Spleen (tissue), 11 donors: ENCODE measurements at regions not wholly inside any gene's neighbourhood (a gene's known extent, or its start where the extent isn't known, plus 50 kb on each side); places are given as distances from the start of the nearest gene placed in this dataset.

Experiments used
- DNase-seq: peaks from one replicate; pipeline ENCODE4 v3.0.0-alpha.2; 2020
- H3K27ac ChIP-seq, 8 donors: fragments of 200-600 bp; sonication (generic) in 7 of 8; 1 replicate in 4 of 8; 2 replicates in 4 of 8; pipeline versions ENCODE4 v1.5.0 to v1.8.0; 2016 to 2021; ENCODE audit warnings: inconsistent platforms in 4 of 8, mild to moderate bottlenecking in 4 of 8, moderate library complexity in 1 of 8
- H3K27me3 ChIP-seq, 7 donors: fragments of 200-600 bp; sonication (generic) in 6 of 7; replicated peaks in 1 of 7; 1 replicate in 4 of 7; 2 replicates in 3 of 7; pipeline versions ENCODE4 v1.5.0 to v1.8.0; 2016 to 2021; ENCODE audit warnings: inconsistent platforms in 3 of 7, mild to moderate bottlenecking in 1 of 7
- H3K36me3 ChIP-seq, 6 donors: fragments of 200-600 bp; sonication (generic) in 5 of 6; 1 replicate in 4 of 6; 2 replicates in 2 of 6; pipeline versions ENCODE4 v1.5.0 to v1.8.0; 2016 to 2021; ENCODE audit warnings: inconsistent platforms in 2 of 6
- H3K4me1 ChIP-seq, 6 donors: fragments of 200-600 bp; sonication (generic) in 5 of 6; 1 replicate in 3 of 6; 2 replicates in 3 of 6; pipeline versions ENCODE4 v1.5.0 to v1.8.0; 2016 to 2021; ENCODE audit warnings: inconsistent platforms in 3 of 6
- H3K4me3 ChIP-seq, 8 donors: fragments of 200-600 bp; sonication (generic) in 7 of 8; 1 replicate in 4 of 8; 2 replicates in 4 of 8; pipeline versions ENCODE4 v1.5.0 to v1.8.0; 2016 to 2021; ENCODE audit warnings: inconsistent platforms in 4 of 8, mild to moderate bottlenecking in 4 of 8, moderate library complexity in 2 of 8
- H3K9me3 ChIP-seq, 8 donors: fragments of 200-600 bp; sonication (generic) in 7 of 8; 1 replicate in 4 of 8; 2 replicates in 4 of 8; pipeline versions ENCODE4 v1.5.0 to v1.8.0; 2016 to 2021; ENCODE audit warnings: inconsistent platforms in 4 of 8
- POLR2A ChIP-seq, 3 donors: fragments of 450-650 bp; IDR thresholded peaks; one replicate each; pipeline ENCODE4 v1.5.1; 2017; ENCODE audit warnings: antibody characterized with exemption in 3 of 3, mild to moderate bottlenecking in 1 of 3
- POLR2AphosphoS5 ChIP-seq, 3 donors: sonication (generic); formaldehyde crosslinking; IDR thresholded peaks; one replicate each; pipeline ENCODE4 v1.5.1; 2017; ENCODE audit warnings: antibody characterized with exemption in 3 of 3
- WGBS, 5 donors: extraction: QIAGEN DNeasy Blood & Tissue Kit in 3 of 5; methylation state at CpG; one replicate each; pipeline versions ENCODE4 v1.1.5 to v1.1.7; 2013 to 2018; 5-methylcytosine and 5-hydroxymethylcytosine counted together
- intact Hi-C: fragments of 100-400 bp; cut with DNase I; formaldehyde crosslinking; loops from one replicate; pipeline ENCODE4 v1.15.0; 2023; ENCODE audit warnings: low total_unique reads
- TF ChIP-seq, protein P1 (sequence below), 11 experiments: fragments of 200-600 bp in 7 of 11; fragments of 450-650 bp in 4 of 11; sonication (generic) in 4 of 11; IDR thresholded peaks in 8 of 11; conservative IDR thresholded peaks in 3 of 11; 1 replicate in 7 of 11; 2 replicates in 4 of 11; pipeline versions ENCODE4 v1.4.0 to v1.8.0; 2016 to 2021; ENCODE audit warnings: antibody characterized with exemption in 11 of 11, inconsistent platforms in 4 of 11, mild to moderate bottlenecking in 1 of 11
- donor health status: healthy with polysubstance abuse.
- donor health status: DM: no; HTN: no; CAD: no; lungs with moderate emphysema.
- donor health status: DM: no; HTN: no; CAD: no.
- donor health status: Bipolar disorder and iron deficiency.
- donor health status: healthy.
- donor health status: DM: no; HTN: no; CAD: no.
- donor health status: DM: yes; HTN: yes; CAD: no.

DNA sequence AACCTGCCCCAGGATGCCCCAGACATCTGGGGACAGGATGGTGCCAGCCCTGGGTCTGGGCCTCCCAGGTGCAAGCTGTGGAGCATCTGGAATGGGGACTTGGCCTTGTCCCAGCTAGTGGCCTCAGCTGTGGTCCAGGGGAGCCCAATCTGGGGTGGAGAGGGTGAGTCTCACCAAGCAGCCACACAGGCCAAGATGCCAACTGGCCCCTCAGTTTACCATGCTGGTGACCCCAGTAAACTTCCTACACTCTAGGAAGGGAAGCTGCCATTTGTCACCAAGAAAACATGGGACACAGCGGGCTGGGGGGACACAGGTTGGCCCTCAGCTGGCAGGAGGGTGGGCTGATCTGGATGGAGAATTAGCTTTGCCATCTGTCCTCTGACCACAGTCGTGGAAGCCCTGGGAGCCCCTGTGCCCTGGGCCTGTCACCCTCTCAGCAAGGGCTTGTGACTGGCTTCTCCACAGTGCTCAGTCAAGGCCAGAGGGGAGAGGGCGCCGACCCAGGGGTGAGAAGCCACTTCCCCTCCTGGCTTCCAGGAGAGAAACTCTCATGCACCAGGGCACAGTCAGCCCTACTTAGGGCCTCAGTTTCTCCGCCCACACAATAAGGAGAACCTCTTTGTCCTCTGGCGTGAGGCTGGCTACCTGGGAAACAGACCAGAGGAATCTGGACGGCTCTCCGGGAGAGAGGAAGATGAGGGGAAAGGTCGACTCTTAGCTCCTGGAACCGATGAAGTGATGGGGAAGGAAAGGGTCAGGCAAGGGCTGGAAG is 126.4 kb upstream of the SMURF2 start:
- Histone ChIP-seq H3K36me3 (peaks cover 0 to 94% (median 36%) of the 10 kb centered on the region in 6 donors), H3K27ac (no peak overlapping the region), H3K27me3 (no peaks in the 10 kb centered on the region), H3K4me1 (peaks cover 0 to 25% (median 9%) of the 10 kb centered on the region in 6 donors), H3K4me3 (no peak overlapping the region), H3K9me3 (no peaks in the 10 kb centered on the region)
- WGBS, 5 donors, result 70 to 87% (median 78%) methylated on average over 8 to 10 of the region's 10 CpGs
- intact Hi-C loops, result no loop called here
- peak; percentile 49 for DNase-seq
- TF ChIP-seq, protein P1, sequence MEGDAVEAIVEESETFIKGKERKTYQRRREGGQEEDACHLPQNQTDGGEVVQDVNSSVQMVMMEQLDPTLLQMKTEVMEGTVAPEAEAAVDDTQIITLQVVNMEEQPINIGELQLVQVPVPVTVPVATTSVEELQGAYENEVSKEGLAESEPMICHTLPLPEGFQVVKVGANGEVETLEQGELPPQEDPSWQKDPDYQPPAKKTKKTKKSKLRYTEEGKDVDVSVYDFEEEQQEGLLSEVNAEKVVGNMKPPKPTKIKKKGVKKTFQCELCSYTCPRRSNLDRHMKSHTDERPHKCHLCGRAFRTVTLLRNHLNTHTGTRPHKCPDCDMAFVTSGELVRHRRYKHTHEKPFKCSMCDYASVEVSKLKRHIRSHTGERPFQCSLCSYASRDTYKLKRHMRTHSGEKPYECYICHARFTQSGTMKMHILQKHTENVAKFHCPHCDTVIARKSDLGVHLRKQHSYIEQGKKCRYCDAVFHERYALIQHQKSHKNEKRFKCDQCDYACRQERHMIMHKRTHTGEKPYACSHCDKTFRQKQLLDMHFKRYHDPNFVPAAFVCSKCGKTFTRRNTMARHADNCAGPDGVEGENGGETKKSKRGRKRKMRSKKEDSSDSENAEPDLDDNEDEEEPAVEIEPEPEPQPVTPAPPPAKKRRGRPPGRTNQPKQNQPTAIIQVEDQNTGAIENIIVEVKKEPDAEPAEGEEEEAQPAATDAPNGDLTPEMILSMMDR (IDR thresholded peaks at IDR 0.05 in 8 of 11, conservative IDR thresholded peaks at IDR 0.05 in 3 of 11), result no peak
- TF ChIP-seq POLR2AphosphoS5 (IDR thresholded peaks at IDR 0.05) (no peak), POLR2A (IDR thresholded peaks at IDR 0.05) (no peak)

DNA sequence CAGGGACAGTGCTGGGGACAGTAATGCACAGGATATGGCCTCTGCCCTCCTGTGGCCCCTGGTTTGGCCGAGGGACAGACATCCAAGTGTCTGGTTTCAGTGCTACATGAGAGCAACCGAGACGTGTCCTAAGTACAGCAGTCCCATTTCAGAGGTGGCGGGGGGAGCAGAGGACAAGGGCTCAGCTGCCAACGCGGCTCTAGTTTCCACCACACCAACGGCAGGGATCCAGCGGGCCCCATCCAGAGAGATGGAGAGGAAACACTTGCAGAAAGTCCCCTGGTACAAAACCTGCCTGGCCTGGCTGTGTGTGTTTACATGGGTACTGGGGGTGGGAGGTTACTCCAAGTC is 125.8 kb upstream of the SMURF2 start:
- no peak for TF ChIP-seq POLR2AphosphoS5 (IDR thresholded peaks at IDR 0.05)
- no peak for TF ChIP-seq POLR2A (IDR thresholded peaks at IDR 0.05)
- TF ChIP-seq, protein P1 (IDR thresholded peaks at IDR 0.05 in 8 of 11, conservative IDR thresholded peaks at IDR 0.05 in 3 of 11), result no peak
- H3K27me3 ChIP-seq, result no peaks in the 10 kb centered on the region
- 73 to 87% (median 76%) methylated on average over 8 of the region's 8 CpGs for WGBS, 5 donors
- H3K4me1 ChIP-seq, result peaks cover 0 to 25% (median 5%) of the 10 kb centered on the region in 6 donors
- DNase-seq, result no peak
- intact Hi-C loops, result no loop called here
- peaks cover 0 to 97% (median 36%) of the 10 kb centered on the region in 6 donors for H3K36me3 ChIP-seq
- no peaks in the 10 kb centered on the region for H3K9me3 ChIP-seq
- no peak overlapping the region for H3K27ac ChIP-seq
- no peak overlapping the region for H3K4me3 ChIP-seq

DNA sequence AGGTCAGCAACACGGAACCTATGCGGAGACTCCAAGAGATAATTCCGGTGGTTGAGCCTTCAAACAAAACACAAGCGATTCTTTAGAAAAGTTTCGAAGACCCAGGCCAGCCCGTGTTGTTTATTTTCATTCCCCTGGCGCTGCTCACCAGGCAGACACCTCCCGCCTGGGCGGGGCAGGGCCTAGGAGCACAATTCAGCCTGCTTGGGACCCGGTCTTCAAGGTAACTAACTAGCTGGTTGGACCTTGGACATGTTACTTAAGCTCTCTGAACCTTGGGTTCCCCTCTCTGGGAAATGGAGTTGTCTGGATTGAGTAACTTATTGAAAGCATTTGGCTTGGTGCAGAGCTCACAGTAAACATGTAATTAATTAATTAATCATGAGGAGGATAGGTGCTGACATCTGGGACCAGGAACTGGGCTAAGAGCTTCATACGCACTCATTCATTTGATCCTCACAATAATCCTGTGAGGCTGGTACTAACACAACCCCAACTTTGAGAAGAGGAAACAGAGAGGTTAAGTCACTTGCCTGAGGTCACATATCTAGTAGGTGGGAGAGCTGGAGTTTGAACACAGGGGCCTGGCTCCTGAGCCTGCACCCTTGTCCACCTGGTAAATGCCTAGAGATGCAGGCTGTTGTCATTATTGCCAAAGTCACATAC is 125.3 kb upstream of the SMURF2 start:
- Histone ChIP-seq H3K36me3 (peaks cover 0 to 92% (median 36%) of the 10 kb centered on the region in 6 donors), H3K4me1 (peaks cover 0 to 25% (median 2%) of the 10 kb centered on the region in 6 donors), H3K4me3 (no peak overlapping the region), H3K9me3 (no peaks in the 10 kb centered on the region), H3K27ac (no peak overlapping the region), H3K27me3 (no peaks in the 10 kb centered on the region)
- intact Hi-C loops, result no loop called here
- TF ChIP-seq, protein P1 (IDR thresholded peaks at IDR 0.05 in 8 of 11, conservative IDR thresholded peaks at IDR 0.05 in 3 of 11), result no peak
- TF ChIP-seq POLR2AphosphoS5 (IDR thresholded peaks at IDR 0.05) (no peak), POLR2A (IDR thresholded peaks at IDR 0.05) (no peak)
- DNase-seq, result no peak
- 93 to 94% (median 94%) methylated on average over 11 of the region's 11 CpGs for WGBS, 5 donors

DNA sequence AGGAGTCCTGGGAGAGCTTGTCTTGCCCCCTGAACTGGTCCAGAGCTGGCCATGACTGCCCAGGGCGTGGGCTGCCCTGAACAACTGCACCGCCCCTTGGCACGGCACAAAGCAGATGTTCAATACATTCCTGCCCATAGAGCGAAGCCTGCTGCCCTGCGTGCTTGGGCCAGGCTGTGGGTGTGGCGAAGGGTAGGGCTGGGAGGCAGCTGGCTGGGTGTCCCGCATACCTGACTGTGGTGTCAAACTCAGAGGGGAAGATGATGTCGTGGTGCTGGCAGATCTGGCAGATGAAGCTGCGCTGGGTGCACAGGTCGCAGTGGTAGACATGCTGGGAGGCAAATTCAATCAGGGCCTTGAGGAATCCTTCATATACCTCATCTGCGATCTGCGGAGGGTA is 124.2 kb upstream of the SMURF2 start:
- 93 to 97% (median 96%) methylated on average over 3 to 12 of the region's 12 CpGs for WGBS, 5 donors
- H3K4me1 ChIP-seq, result peaks cover 5 to 27% (median 9%) of the 10 kb centered on the region in 6 donors
- H3K36me3 ChIP-seq, result peaks cover 0 to 82% (median 29%) of the 10 kb centered on the region in 6 donors
- intact Hi-C loops, result no loop called here
- no peak for DNase-seq
- no peak overlapping the region for H3K4me3 ChIP-seq
- H3K27me3 ChIP-seq, result no peaks in the 10 kb centered on the region
- no peaks in the 10 kb centered on the region for H3K9me3 ChIP-seq
- TF ChIP-seq, protein P1 (IDR thresholded peaks at IDR 0.05 in 8 of 11, conservative IDR thresholded peaks at IDR 0.05 in 3 of 11), result no peak
- no peak for TF ChIP-seq POLR2A (IDR thresholded peaks at IDR 0.05)
- TF ChIP-seq POLR2AphosphoS5 (IDR thresholded peaks at IDR 0.05), result peak in 1 of 3 donors; percentile 35
- H3K27ac ChIP-seq, result no peak overlapping the region
